Right lobe of liver (tissue), 4 donors: ENCODE measurements at regions not wholly inside any gene's neighbourhood (a gene's known extent, or its start where the extent isn't known, plus 50 kb on each side); places are given as distances from the start of the nearest gene placed in this dataset.

ENCODE experiments used
- CTCF ChIP-seq, 4 donors: fragments of 200-600 bp in 3 of 4; fragments of 450-650 bp in 1 of 4; IDR thresholded peaks; one replicate each; pipeline versions ENCODE4 v1.5.1 to v1.8.0; 2016 to 2022; ENCODE audit warnings: antibody characterized with exemption in 4 of 4, mild to moderate bottlenecking in 2 of 4
- POLR2A ChIP-seq: fragments of 450-650 bp; IDR thresholded peaks from one replicate; pipeline ENCODE4 v1.6.1; 2017; ENCODE audit warnings: antibody characterized with exemption, mild to moderate bottlenecking
- donor health status: DM: no; HTN: no; CAD: no.
- donor health status: DM: no; HTN: no; CAD: no.
- donor health status: DM: no; HTN: yes; CAD: no.

- TF ChIP-seq POLR2A (no peak), CTCF (IDR thresholded peaks at IDR 0.05) (no peak)
Observed at GRCh38 chr1:84740050-84740714, 49.9 kb upstream of the SSX2IP start.
